OCI-LY7 (cell line): ENCODE measurements at regions not wholly inside any gene's neighbourhood (a gene's known extent, or its start where the extent isn't known, plus 50 kb on each side); places are given as distances from the start of the nearest gene placed in this dataset.

Experiments used
- BruUV-seq: library from RNA; stranded (reverse); fragments of 400-500 nt; replicated peaks from 2 replicates; lab custom pipeline; 2021; lab: Mats Ljungman, UMichigan
- CTCF ChIA-PET: fragments of 300-600 bp; sonication (Branson Sonifier 250); formaldehyde crosslinking; loops from one replicate; lab custom pipeline; 2022; ENCODE audit warnings: antibody characterized with exemption; ENCODE audit not compliant: unreplicated experiment; lab: Charles Lee
- POLR2A ChIA-PET: fragments of 300-600 bp; sonication (Branson Sonifier 250); formaldehyde crosslinking; loops from one replicate; lab custom pipeline; 2022; ENCODE audit warnings: antibody characterized with exemption; lab: Charles Lee
- DNase-seq: peaks from one replicate; pipeline ENCODE4 v3.0.0-alpha.2; 2015; ENCODE audit warnings: low spot score
- H2AFZ ChIP-seq: fragments of 200-600 bp; sonication (generic), shearing (Covaris generic); 2 replicates; pipeline ENCODE4 v1.6.1; 2014; ENCODE audit warnings: mild to moderate bottlenecking, antibody characterized with exemption, low read length, moderate library complexity
- H3K27ac ChIP-seq: fragments of 200-600 bp; sonication (generic); 2 replicates; pipeline ENCODE4 v1.5.1; 2014; ENCODE audit warnings: mixed run types, low read depth, mild to moderate bottlenecking, moderate library complexity, low read length, inconsistent platforms; ENCODE audit not compliant: poor library complexity, severe bottlenecking
- H3K36me3 ChIP-seq: fragments of 200-600 bp; sonication (generic); 2 replicates; pipeline ENCODE4 v1.6.1; 2014; ENCODE audit warnings: mild to moderate bottlenecking, antibody characterized with exemption, low read length, moderate library complexity, mixed read lengths; ENCODE audit not compliant: insufficient read depth
- H3K4me1 ChIP-seq: fragments of 200-600 bp; sonication (generic); 2 replicates; pipeline ENCODE4 v1.5.1; 2014; ENCODE audit warnings: mild to moderate bottlenecking, low read length; ENCODE audit not compliant: insufficient read depth, poor library complexity, severe bottlenecking
- H3K4me2 ChIP-seq: fragments of 200-600 bp; sonication (generic); 2 replicates; pipeline ENCODE4 v1.6.1; 2014; ENCODE audit warnings: mild to moderate bottlenecking, low read length
- H3K4me3 ChIP-seq: fragments of 200-600 bp; sonication (generic); 2 replicates; pipeline ENCODE4 v1.5.1; 2014; ENCODE audit warnings: mild to moderate bottlenecking, low read depth, low read length; ENCODE audit not compliant: poor library complexity, severe bottlenecking
- H3K79me2 ChIP-seq: fragments of 200-600 bp; sonication (generic); 2 replicates; pipeline ENCODE4 v1.6.1; 2016; ENCODE audit warnings: low read depth, mild to moderate bottlenecking, low read length, moderate library complexity, mixed read lengths; ENCODE audit not compliant: insufficient read depth
- H3K9me2 ChIP-seq: fragments of 200-600 bp; sonication (generic); 2 replicates; pipeline ENCODE4 v1.6.1; 2016; ENCODE audit warnings: mild to moderate bottlenecking, low read length, mixed read lengths; ENCODE audit not compliant: insufficient read depth
- H3K9me3 ChIP-seq: fragments of 200-600 bp; sonication (generic); 2 replicates; pipeline ENCODE4 v1.6.1; 2014; ENCODE audit warnings: mild to moderate bottlenecking, mixed run types, low read length, mixed read lengths
- H4K20me1 ChIP-seq: fragments of 200-600 bp; sonication (generic); 2 replicates; pipeline ENCODE4 v1.6.1; 2014; ENCODE audit warnings: mild to moderate bottlenecking, antibody characterized with exemption, low read length, moderate library complexity, mixed read lengths; ENCODE audit not compliant: insufficient read depth
- EZH2phosphoT487 ChIP-seq: fragments of 200-600 bp; sonication (generic); IDR thresholded peaks from 2 replicates; pipeline ENCODE4 v1.6.1; 2018; ENCODE audit warnings: low read depth, borderline replicate concordance, mild to moderate bottlenecking, mixed run types, antibody characterized with exemption, low read length, moderate library complexity, mixed read lengths
- intact Hi-C: fragments of 100-400 bp; cut with micrococcal nuclease; formaldehyde crosslinking; loops from one replicate; pipeline ENCODE4 v1.10.0; 2022; ENCODE audit not compliant: unreplicated experiment
- TF ChIP-seq, protein P1 (sequence below): fragments of 200-600 bp; sonication (generic); conservative IDR thresholded peaks from 2 replicates; pipeline ENCODE4 v1.5.1; 2014; ENCODE audit warnings: mild to moderate bottlenecking, antibody characterized with exemption, low read length, moderate library complexity, mixed read lengths

GRCh38 chr12:34299802-34300193 is 277.5 kb downstream of the ALG10 start:
- Histone ChIP-seq H3K4me3 (no peak overlapping the region), H3K4me1 (no peaks in the 10 kb centered on the region), H4K20me1 (no peaks in the 10 kb centered on the region), H2AFZ (no peak overlapping the region), H3K4me2 (no peak overlapping the region), H3K27ac (no peak overlapping the region), H3K79me2 (no peaks in the 10 kb centered on the region), H3K9me2 (no peaks in the 10 kb centered on the region), H3K36me3 (no peaks in the 10 kb centered on the region), H3K9me3 (0 out of 2 replicates have a peak, but pooled peaks cover 4% of the 10 kb centered on the region)
- BruUV-seq: no TSS peak
- intact Hi-C loops: no loop called here
- DNase-seq: no peak
- TF ChIP-seq, protein P1, sequence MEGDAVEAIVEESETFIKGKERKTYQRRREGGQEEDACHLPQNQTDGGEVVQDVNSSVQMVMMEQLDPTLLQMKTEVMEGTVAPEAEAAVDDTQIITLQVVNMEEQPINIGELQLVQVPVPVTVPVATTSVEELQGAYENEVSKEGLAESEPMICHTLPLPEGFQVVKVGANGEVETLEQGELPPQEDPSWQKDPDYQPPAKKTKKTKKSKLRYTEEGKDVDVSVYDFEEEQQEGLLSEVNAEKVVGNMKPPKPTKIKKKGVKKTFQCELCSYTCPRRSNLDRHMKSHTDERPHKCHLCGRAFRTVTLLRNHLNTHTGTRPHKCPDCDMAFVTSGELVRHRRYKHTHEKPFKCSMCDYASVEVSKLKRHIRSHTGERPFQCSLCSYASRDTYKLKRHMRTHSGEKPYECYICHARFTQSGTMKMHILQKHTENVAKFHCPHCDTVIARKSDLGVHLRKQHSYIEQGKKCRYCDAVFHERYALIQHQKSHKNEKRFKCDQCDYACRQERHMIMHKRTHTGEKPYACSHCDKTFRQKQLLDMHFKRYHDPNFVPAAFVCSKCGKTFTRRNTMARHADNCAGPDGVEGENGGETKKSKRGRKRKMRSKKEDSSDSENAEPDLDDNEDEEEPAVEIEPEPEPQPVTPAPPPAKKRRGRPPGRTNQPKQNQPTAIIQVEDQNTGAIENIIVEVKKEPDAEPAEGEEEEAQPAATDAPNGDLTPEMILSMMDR: no peak
- TF ChIP-seq EZH2phosphoT487: no peak
- POLR2A ChIA-PET: no interaction called here
- CTCF ChIA-PET: no interaction called here

GRCh38 chr12:34300376-34301250 is 278.3 kb downstream of the ALG10 start:
- no peak for DNase-seq
- H3K4me2 ChIP-seq: no peak overlapping the region
- no peaks in the 10 kb centered on the region for H3K9me2 ChIP-seq
- H3K9me3 ChIP-seq: 0 out of 2 replicates have a peak, but pooled peaks cover 4% of the 10 kb centered on the region
- H3K4me1 ChIP-seq: no peaks in the 10 kb centered on the region
- intact Hi-C loops: no loop called here
- no peaks in the 10 kb centered on the region for H3K36me3 ChIP-seq
- ChIA-PET CTCF (no interaction called here), POLR2A (no interaction called here)
- no peak overlapping the region for H3K27ac ChIP-seq
- no peaks in the 10 kb centered on the region for H4K20me1 ChIP-seq
- no peak overlapping the region for H3K4me3 ChIP-seq
- TF ChIP-seq EZH2phosphoT487: no peak
- TF ChIP-seq, protein P1: no peak
- BruUV-seq: no TSS peak
- H3K79me2 ChIP-seq: no peaks in the 10 kb centered on the region
- H2AFZ ChIP-seq: no peak overlapping the region
